Ramos (cell line): ENCODE measurements at regions not wholly inside any gene's neighbourhood (a gene's known extent, or its start where the extent isn't known, plus 50 kb on each side); places are given as distances from the start of the nearest gene placed in this dataset.

ENCODE experiments used
- in situ Hi-C: fragments of 300-500 bp; cut with MboI; formaldehyde crosslinking; loops from one replicate; pipeline ENCODE4 v1.14.3; 2022; ENCODE audit warnings: low sequenced_read_pairs; ENCODE audit not compliant: unreplicated experiment

GRCh38 chr6:18664401-18664800 is 277.3 kb downstream of the RNF144B start:
- in situ Hi-C loops, result no loop called here

GRCh38 chr6:18667612-18668011 is 280.5 kb downstream of the RNF144B start:
- in situ Hi-C loops, result no loop called here

DNA sequence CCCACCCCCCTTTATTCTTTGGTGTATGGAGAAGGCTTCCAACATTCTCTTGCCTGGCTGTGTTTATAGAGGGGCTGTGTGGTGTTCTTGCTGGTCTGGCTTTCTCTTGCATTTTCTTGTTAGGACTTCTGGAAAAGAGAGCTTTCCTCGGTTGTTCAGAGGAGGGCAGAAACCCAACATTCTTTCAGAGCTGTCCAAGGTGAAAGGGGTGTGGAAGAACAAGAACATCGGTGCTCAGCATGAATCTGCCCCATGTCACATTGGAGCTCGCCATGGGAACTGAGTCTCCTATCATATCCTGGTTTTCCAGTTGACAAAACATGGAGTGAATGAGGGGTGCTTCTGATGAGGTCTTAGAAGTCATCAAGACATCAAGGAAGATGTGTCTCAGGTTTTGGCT is 281.8 kb downstream of the RNF144B start:
- in situ Hi-C loops, result no loop called here

- in situ Hi-C loops, result no loop called here
Observed at GRCh38 chr6:18672852-18673251, 285.7 kb downstream of the RNF144B start.

DNA sequence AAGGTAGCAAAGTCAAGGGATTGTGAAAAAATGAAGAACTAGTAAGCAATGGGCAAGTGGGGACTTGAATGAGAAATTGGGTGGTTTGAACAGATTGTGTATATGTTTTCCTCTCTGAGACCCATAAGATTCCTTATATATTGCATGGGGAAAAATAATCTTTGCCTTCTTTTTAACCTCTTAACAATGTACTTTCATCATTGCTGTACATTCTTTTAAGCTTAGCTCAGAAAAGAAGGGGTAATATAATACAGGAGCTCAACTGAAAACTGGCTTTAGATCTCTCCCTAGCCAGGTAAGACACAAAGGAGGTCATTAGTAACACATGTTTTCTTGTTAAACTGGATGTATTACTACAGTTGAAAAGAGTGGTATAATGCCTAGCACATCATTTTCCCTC is 287.2 kb downstream of the RNF144B start:
- in situ Hi-C loops, result no loop called here

DNA sequence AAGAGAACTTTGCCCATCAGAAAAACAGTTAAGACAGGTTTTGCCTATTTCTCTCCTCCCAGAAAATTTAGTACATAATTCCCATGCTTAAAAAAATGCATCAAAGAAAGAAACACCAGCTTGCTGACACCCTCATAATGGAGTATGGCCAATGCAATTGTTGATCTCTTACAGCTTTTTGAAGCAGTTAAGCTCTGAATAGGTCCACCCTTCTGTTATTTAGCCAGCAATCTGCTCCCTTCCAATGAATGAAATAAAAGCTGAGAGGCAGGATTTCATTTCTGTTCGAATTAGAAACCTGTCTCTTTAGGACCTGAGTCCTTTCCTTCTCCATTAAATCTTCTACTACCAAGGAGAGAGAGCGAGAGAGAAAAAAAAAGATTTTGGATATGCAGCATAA is 288.7 kb downstream of the RNF144B start:
- in situ Hi-C loops, result no loop called here

DNA sequence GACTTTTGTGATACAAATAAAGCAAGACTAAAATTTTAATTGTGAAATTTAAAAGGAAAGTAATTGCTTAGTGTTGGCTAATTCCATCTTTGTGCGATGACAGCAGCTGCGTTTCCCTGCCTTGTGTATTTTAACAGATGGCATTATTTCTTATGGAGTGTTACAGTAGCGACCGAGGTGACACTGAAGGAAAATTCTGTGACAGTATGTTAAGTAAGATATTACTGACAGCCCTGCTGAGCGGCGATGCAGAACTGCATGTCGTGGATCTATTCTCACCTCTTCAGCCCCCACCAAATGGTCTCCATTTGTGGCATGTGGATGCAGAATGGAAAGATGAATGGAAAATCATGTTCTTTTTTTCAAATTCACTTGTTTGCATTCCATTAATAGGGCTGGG is 289.4 kb downstream of the RNF144B start:
- in situ Hi-C loops, result no loop called here

DNA sequence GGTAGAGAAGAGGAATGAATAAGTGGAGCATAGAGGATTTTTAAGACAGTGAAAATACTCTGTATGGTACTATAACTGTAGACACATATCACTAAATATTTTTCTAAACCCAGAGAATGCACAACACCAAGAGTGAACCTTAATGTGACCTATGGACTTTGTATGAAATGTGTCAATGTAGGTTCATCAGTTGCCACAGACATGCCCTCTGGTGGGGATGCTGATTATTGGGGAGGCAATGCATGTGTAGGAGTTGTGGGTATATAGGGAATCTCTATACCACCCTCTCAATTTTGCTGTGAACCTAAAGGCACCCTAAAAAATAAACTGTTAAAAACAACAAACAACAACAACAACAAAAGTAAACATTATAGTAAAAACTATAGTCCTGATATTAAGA is 293.7 kb downstream of the RNF144B start:
- in situ Hi-C loops, result no loop called here

DNA sequence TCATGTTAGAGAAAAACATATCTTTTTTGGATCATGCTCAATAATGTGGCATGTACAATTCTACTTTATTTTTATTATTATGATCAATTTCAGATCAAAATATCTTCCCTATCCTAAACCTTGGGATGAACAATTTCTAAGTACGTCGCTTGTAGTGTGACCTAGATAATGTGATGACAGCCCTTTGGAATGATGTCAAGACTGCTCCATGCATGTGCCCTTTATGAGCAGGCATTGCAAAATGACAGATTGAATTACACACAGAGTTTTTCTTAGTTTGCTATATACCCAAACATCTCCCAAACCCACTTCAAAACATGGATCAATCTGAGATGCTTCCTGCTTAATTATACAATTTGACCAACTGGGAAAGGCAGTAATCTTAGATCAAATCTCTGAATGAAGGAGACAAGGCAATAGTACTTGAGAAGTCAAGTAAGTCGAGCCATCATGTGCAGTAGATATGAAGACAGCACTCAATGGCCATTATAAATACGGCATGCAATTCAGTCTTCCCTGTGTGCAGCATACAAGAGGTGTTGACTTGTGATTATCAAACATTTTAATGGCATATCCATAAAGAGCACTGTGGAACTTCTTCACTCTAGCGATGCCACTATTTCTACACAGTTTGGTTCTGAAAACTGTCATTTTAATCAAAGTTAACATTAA is 294.8 kb downstream of the RNF144B start:
- in situ Hi-C loops, result no loop called here

DNA sequence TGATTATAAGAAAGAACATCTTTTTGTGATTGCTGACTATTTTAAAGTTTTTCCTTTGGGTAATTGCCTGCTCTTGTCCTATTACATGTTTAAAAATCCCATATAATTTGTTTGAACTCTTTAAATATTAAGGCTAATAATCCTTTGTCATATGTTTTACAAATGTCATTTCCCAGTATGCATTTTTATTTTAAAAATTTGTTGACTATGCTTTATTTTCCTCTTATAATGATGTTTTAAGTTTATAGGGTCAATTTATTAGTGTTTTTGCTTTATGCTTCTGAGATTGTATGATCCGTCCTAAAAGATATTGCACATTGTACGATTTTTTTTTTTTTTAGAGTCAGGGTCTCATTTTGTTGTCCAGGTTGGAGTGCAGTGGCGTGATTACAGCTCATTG is 297.2 kb downstream of the RNF144B start:
- in situ Hi-C loops, result no loop called here

- in situ Hi-C loops, result no loop called here
Observed at GRCh38 chr6:18692929-18693685, 306.0 kb downstream of the RNF144B start.

DNA sequence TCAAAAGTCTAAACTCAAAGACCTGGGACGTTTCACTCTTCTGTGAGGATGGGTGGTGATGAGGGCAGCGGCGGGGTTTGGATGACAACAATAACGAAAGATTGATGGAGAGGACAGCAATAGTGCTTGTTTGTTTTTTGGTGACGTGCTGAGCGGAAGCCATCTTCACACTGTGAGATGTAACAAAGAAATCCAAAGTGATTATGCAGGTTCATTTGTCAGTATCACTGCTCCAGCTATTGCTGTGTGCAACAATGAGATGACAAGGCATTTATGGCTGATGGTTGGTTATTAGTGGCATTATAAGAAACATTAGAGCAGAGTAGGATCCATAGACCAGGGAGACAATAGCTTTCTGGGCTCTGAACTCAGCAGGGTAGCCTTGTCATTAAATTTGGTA is 306.7 kb downstream of the RNF144B start:
- in situ Hi-C loops, result no loop called here

DNA sequence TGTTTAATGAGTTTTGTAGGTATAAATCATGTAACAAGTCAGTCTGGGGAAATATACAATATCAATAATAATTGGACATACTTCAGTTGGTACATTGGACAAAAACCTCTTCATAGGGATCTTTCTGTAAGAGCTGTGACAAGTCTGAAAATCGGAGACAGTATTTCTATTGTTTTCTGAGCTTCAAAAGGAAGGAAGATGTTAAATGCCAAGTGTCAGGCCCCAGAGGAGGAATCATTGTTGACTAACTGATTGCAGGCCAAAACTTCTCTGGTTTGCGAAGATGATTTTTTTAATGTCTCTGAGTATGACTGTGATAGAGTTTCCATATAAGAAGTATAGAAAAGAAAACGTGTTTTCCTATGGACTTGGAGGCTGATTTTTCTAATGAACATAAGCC is 316.4 kb downstream of the RNF144B start:
- in situ Hi-C loops, result no loop called here

DNA sequence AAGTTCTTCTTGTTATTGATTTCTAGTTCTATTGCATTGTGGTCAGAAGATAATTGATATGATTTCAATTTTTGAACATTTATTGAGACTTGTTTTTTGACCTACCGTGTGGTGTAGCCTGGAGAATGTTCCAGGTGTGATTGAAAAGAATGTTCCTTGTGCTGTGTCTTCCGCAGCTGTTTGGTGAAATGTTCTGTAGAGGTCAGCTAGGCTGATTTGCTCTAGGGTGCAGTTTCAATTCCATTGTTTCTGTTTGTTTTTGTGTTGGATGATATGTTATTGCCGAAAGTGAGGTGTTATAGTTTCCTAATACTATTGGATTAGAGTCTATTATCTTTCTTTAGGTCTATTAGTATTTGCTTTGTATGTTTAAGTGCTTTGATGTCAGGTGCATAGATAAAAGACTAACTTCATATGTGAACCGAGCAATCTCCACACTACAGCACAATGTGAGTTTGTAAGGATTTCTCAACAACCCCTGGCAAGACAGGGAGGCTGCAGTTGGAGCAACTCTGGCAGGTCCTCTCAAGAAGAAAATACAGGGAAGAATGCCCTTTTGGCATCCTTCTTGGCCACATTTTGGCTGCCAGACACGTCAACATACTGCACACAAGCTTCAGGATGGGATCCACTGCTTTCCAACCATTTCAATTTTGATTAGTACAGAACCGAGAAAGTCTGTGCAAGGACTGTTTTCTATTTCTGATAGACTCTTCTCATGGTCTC is 320.7 kb downstream of the RNF144B start:
- in situ Hi-C loops, result no loop called here

DNA sequence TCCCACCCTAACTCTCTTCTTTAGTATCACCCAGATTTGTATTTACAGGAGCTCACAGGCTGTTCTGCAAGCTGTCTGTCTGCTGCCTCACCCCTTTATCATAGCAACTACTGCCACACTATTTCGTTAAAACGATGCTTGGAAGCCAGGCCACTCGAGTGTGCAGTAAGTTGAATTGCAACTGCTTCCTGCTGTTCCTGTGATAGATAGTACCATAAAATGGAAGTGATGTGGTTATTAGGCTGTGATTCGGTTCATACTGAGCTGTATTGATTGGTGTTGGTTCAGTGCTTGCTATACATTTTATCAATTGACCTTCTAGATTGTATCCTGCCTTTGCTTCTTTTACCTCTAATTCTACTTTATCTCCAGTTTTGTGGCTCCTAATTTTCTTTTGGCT is 325.4 kb downstream of the RNF144B start:
- in situ Hi-C loops, result no loop called here

DNA sequence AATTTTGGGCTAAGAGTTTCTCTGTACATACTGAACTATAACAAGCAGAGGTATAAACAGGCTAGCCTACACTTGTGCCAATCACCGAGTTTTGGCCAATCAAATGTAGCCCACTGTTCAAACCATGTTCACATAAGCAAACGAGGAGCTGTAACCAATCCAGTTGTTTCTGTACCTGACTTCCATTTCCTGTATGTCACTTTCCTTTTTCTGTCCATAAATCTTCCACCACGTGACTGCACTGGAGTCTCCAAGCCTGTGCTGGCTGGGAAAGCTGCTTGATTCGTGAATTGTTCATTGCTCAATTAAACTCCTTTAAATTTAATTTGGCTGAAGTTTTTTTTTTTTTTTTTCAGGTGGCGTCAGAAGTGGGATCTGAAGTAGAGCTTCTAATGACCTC is 332.9 kb downstream of the RNF144B start:
- in situ Hi-C loops, result no loop called here

DNA sequence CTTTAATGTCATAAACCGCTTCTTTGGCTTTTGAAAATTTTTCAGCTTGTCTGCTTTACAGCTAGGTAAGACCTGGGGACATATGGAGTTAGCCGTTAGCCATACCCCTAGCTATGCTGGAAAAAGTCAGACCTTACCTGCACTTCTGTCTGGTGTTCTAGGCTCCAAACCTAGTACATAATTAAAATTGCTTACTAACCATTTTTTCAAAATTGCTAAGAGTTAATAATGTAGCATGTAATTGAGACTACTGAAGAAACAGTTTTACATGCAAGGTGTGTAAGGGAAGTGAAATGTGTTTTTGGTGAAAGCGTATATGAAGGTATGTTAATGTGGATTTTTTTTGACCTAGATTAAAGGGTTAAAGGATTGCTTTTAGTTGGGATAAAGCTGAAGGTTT is 336.9 kb downstream of the RNF144B start:
- in situ Hi-C loops, result no loop called here

DNA sequence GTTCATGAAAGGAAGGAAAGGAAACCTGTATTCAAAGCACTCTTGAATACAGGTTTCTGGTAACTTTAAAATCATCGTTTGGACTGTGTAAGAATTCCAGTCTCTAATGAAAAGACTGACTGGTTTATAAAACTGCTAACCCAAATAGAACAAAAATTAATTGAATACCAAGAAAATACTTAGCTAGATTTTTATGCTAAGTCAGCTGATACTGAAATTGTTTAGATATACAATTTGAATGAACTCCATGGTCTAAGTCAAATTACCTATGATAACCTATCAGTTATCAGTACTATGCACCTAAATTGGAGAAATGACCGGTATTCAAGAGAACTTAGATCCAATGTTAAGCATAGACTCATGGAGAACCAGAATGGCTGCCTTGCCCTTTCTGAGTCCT is 338.3 kb downstream of the RNF144B start:
- in situ Hi-C loops, result no loop called here

DNA sequence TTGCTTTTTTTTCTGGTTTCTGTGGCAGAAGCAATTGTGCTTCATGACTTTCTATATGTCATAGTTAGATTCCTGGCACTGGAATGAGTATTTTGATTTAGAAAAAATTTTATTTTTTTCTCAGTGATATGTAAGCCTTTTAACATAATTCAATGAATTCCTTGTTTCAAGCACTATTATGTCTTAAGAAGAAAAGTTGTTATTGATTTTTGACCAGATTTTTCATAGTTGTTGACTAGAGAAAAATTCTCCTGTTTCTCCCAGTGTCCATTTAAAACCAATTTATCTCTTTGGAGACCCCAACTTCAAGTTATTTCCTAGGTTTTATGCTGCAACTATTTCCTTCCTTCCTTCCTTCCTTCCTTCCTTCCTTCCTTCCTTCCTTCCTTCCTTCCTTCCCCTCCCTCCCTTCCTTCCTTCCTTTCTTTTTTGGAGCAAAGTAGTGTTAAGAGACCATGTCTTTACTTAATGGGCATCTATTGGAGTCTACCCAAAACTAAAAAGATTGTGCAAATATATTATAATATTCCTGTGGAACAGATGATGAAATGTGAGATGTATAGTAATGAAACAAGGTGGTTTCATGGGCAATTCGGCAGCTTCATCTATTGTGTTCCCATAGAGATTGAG is 346.9 kb downstream of the RNF144B start:
- in situ Hi-C loops, result no loop called here

- in situ Hi-C loops, result no loop called here
Observed at GRCh38 chr6:18741741-18742140, 354.6 kb downstream of the RNF144B start.

DNA sequence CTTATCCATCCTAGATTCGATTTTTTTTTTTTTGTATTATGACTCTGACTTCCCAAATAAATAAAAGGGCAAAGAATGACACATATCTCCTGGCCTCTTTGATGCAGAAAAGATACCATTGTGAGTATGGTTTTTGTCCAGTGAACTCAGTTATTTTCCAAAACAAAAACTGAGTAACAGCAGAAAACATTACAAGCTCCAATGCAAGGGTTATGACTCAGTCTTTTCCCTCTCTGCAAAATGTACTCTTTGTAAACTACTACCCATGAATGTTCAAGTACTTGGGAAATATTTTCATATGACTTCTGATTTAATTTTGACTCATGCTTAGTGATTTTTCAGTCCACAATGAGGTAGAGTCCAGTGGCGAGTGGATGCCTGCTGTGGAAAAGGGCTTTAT is 355.3 kb downstream of the RNF144B start:
- in situ Hi-C loops, result no loop called here
